Fibroblast of pulmonary artery (primary cell): ENCODE measurements at regions not wholly inside any gene's neighbourhood (a gene's known extent, or its start where the extent isn't known, plus 50 kb on each side); places are given as distances from the start of the nearest gene placed in this dataset.

Experiments
- DNase-seq: peaks from one replicate; pipeline ENCODE4 v3.0.0-alpha.2; 2010; ENCODE audit warnings: low read depth
- H3K4me3 ChIP-seq: replicated peaks from 2 replicates; pipeline ENCODE4 v1.5.1; 2011; ENCODE audit warnings: low read depth, mild to moderate bottlenecking, control low read depth, low read length, moderate library complexity
- CTCF ChIP-seq: IDR thresholded peaks from 2 replicates; pipeline ENCODE4 v1.5.1; 2011; ENCODE audit warnings: mild to moderate bottlenecking, control low read depth, low read length, inconsistent platforms; ENCODE audit errors: missing control alignments

GRCh38 chr4:128560754-128561495 lies 248.6 kb upstream of the JADE1 start:
- H3K4me3 ChIP-seq: no peak overlapping the region
- no peak for TF ChIP-seq CTCF
- DNase-seq: no peak

GRCh38 chr4:128558896-128559679 lies 250.4 kb upstream of the JADE1 start:
- no peak overlapping the region for H3K4me3 ChIP-seq
- no peak for TF ChIP-seq CTCF
- peak; percentile 80 for DNase-seq

GRCh38 chr4:128556756-128557155 lies 252.7 kb upstream of the JADE1 start:
- H3K4me3 ChIP-seq: no peak overlapping the region
- no peak for DNase-seq
- no peak for TF ChIP-seq CTCF

- H3K4me3 ChIP-seq: peak overlapping the region; percentile 57
- peak; percentile 42 for DNase-seq
These were observed 255.6 kb upstream of the JADE1 start for GRCh38 chr4:128553686-128554515.

GRCh38 chr4:128552586-128552907 lies 257.0 kb upstream of the JADE1 start:
- no peak for TF ChIP-seq CTCF
- no peak for DNase-seq
- H3K4me3 ChIP-seq: peak overlapping the region; percentile 57

More at GRCh38 chr4:128553686-128554515, 255.6 kb upstream of the JADE1 start:
- TF ChIP-seq CTCF: no peak

- no peak for DNase-seq
- H3K4me3 ChIP-seq: no peak overlapping the region
- TF ChIP-seq CTCF: no peak
These were observed 258.2 kb upstream of the JADE1 start for GRCh38 chr4:128551280-128551679.
